ENCODE measurements at regions not wholly inside any gene's neighbourhood (a gene's known extent, or its start where the extent isn't known, plus 50 kb on each side); places are given as distances from the start of the nearest gene placed in this dataset.

DNA sequence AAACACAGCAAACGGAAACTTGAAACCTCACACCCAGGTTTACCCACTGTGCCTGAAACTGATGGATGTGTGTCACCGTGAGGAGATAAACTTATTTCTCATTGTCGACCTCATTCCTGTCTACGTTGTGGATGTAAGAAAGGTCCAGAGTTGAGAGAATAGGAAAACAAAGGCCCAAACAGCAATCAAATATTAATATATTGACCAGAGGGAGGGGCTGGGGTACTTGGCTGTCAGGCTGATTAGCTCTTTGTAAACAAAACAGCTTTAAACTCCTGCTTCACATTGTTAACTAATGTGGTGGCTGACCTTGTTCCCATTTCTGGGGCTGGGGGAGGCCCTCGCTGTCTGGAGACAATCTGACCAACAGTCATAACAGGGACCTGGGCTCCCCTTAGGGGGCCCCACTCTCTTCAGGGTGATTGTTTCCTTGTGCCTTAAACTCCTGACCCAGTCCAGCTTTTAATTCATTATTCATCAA, 937.6 kb downstream of the MCTP2 start:
- TF ChIP-seq, protein P1, sequence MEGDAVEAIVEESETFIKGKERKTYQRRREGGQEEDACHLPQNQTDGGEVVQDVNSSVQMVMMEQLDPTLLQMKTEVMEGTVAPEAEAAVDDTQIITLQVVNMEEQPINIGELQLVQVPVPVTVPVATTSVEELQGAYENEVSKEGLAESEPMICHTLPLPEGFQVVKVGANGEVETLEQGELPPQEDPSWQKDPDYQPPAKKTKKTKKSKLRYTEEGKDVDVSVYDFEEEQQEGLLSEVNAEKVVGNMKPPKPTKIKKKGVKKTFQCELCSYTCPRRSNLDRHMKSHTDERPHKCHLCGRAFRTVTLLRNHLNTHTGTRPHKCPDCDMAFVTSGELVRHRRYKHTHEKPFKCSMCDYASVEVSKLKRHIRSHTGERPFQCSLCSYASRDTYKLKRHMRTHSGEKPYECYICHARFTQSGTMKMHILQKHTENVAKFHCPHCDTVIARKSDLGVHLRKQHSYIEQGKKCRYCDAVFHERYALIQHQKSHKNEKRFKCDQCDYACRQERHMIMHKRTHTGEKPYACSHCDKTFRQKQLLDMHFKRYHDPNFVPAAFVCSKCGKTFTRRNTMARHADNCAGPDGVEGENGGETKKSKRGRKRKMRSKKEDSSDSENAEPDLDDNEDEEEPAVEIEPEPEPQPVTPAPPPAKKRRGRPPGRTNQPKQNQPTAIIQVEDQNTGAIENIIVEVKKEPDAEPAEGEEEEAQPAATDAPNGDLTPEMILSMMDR (IDR thresholded peaks at IDR 0.05) = no peak
- no peak for TF ChIP-seq POLR2A (IDR thresholded peaks at IDR 0.05)

Measured in uterus (tissue), 2 donors.